ENCODE measurements at regions not wholly inside any gene's neighbourhood (a gene's known extent, or its start where the extent isn't known, plus 50 kb on each side); places are given as distances from the start of the nearest gene placed in this dataset.

DNA sequence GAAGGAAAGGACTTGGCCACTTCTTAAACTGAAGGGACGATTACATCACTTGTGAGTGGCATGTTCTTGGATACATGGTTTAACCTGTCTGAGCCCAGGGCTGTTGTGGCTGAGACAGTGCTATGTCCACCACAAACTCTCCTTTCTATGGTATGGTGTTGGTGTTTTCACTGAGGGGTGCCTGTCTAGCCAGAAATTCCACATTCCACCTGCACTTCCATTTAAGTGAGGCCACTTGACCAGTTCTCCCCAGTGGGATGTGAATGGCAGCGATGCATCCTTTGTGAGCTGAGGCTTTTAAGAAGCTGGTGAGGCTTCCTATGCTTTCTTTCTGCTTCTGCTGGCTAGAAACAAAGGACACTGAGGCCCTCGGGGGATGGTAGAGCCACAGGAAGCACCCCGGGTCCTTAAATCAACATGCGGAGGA is 151.4 kb upstream of the CHD6 start:
- TF ChIP-seq, protein P1, sequence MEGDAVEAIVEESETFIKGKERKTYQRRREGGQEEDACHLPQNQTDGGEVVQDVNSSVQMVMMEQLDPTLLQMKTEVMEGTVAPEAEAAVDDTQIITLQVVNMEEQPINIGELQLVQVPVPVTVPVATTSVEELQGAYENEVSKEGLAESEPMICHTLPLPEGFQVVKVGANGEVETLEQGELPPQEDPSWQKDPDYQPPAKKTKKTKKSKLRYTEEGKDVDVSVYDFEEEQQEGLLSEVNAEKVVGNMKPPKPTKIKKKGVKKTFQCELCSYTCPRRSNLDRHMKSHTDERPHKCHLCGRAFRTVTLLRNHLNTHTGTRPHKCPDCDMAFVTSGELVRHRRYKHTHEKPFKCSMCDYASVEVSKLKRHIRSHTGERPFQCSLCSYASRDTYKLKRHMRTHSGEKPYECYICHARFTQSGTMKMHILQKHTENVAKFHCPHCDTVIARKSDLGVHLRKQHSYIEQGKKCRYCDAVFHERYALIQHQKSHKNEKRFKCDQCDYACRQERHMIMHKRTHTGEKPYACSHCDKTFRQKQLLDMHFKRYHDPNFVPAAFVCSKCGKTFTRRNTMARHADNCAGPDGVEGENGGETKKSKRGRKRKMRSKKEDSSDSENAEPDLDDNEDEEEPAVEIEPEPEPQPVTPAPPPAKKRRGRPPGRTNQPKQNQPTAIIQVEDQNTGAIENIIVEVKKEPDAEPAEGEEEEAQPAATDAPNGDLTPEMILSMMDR (conservative IDR thresholded peaks at IDR 0.05), result no peak
- no peak for TF ChIP-seq ZFX (IDR thresholded peaks at IDR 0.05)

Measured in C4-2B (cell line).